ENCODE measurements at regions not wholly inside any gene's neighbourhood (a gene's known extent, or its start where the extent isn't known, plus 50 kb on each side); places are given as distances from the start of the nearest gene placed in this dataset.
"Not testable (repeated sequence)": the region's sequence is repeated elsewhere in the genome, so short reads cannot be mapped to it uniquely, and the experiment has no call there.

DNA sequence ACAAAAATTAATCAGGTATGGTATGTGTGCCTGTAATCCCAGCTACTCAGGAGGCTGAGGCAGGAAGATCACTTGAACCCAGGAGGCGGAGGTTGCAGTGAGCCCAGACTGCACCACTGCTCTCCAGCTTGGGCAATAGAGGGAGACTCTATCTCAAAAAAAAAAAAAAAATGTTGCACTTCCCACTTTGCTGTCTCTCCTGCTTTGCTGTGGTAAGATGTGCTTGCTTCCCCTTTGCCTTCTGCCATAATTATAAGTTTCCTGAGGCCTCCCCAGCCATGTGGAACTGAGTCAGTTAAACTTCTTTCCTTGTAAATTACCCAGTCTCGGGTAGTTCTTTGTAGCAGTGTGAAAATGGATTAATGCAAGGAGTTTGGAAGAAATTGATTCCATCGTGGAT, 120.3 kb upstream of the CFAP20DC start:
- DNase-seq = not testable (repeated sequence)

- DNase-seq = no peak
Observed at GRCh38 chr3:59167756-59168155, 117.9 kb upstream of the CFAP20DC start.

DNA sequence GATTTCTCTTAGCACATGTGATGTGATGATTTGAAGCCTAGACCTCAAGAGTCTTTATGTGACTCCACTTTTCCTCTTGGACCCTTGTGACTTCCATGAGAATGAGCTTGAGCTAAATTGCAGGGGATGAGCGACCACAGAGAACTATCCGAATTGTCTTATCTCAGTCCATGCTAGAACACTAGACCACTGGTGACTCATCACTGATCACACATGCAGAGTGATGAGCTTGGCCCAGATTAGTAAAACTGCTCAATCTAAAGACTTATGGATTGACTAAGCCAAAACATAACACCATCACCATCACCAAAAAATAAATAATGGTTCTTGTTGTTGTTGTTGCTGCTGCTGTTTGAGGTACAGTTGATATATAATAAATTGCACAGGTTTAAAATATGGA, 114.1 kb upstream of the CFAP20DC start:
- DNase-seq = no peak

DNA sequence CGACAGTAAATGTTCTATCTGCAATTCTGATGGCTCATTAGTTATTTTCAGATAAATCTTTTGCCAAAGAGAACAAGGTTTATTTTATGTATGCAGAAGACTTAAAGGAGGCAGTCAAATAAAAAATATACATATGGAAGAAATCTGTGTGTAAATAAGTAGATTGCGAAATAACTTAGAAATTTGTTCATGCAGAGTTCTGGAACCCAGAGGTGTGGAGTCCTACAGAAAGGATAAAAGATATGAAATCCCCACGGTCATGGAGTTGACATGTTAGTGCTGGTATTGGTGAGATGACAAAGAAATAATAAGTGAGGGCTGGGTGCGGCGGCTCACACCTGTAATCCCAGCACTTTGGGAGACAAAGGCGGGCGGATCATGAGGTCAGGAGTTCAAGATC, 111.2 kb upstream of the CFAP20DC start:
- DNase-seq = no peak

DNA sequence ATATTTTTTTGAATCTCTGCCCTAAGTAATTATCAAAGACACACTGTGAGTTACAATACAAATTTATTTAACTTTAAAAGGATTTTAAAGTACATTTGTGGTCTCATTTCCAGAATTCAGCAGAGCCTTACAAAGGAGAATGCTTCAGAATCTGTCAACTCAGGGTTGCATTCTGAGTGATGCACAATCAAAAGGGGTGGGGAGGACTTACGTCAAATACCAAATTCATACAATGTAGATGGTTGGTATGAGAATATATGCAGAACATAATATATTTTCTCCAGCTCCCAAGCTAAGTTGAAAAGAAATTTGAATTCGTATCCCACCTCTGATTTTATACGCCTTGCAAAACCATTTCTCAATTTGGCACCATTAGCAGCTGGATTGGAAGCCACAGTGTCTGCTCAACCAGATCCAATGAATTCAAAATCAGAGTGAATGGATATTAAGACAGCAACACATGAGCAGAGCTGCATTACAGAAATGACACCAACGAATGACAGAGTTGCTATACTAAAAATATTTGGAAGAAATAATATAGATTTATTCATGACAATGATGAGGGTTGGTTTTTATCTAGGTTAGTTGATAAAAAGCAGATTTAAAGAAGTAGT, 110.4 kb upstream of the CFAP20DC start:
- DNase-seq = no peak

DNA sequence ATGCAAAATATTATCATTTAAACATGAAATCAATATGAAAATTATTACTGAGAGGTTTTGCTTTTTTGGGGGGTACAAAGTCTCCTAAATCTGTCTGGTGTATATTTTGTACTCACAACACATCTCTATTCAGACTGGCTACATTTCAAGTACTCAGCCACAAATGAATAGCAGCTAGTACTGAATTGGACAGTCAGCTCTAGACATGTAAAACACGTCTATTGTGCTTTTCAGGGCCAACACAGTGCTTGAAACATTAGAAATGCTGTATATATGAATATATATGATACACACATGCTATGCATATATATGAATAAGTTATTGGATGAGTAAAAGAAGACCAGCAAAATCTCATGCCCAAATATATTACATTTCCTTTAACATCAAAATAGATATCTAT, 103.8 kb upstream of the CFAP20DC start:
- DNase-seq = no peak

DNA sequence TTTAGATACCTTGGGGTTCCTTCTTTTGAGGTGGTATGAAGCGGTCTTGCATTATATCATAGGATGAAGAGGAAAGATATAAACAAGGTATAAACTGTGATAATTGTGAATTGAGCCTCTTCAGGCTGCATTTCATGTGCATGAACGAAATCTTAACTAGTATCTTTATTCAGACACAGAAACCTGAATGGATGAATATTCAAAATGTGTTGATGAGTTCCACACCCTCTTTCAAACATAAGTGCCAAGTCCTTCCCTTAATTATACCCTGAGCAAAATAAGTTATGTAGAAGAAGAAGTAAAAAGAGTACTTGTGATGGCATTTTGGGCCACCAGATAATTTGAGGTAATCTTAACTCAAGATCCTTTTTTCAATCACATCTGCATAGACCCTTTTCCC, 103.1 kb upstream of the CFAP20DC start:
- no peak for DNase-seq

DNA sequence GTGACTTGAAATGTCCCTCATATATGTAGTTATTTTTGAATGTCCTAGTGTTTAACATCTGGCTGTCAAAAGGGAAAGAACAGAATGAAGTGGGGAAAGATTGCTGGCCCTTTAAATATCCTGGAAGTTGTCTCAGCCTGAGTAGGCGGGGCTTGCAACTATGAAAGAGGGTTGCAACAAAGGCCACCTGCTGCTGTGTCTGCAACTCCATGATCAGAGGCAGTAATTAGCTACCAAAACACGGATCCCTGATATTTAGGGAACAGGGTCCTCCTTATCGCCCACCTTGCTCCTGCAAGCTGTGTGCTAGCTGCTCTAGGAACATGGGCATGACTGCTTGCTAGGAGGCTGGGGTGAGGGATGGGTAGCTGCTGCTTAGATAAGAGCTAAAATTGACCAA, 100.2 kb upstream of the CFAP20DC start:
- no peak for DNase-seq

DNA sequence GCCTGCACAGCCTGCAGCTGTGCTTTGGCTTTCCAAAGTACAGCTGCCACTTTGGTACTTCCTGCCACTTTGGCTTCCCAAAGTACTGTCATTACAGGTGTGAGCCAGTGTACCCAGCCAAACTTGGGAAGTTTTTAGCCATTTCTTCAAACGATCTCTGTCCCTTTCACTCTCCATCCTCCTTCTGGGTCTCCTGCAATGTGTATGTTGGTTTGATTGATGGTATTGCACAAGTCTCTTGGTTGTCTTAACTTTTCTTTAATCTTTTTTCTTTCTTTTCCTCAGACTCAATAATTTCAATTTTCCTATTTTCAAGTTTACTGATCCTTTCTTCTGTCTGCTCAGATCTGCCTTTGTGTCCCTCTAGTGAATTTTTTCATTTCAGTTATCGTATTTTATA, 99.3 kb upstream of the CFAP20DC start:
- DNase-seq = no peak

GRCh38 chr3:59143447-59143846, 93.6 kb upstream of the CFAP20DC start:
- DNase-seq = no peak

GRCh38 chr3:59142556-59142955, 92.7 kb upstream of the CFAP20DC start:
- no peak for DNase-seq

- DNase-seq = no peak
Observed at GRCh38 chr3:59138966-59139365, 89.1 kb upstream of the CFAP20DC start.

GRCh38 chr3:59137415-59137814, 87.6 kb upstream of the CFAP20DC start:
- DNase-seq = no peak

DNA sequence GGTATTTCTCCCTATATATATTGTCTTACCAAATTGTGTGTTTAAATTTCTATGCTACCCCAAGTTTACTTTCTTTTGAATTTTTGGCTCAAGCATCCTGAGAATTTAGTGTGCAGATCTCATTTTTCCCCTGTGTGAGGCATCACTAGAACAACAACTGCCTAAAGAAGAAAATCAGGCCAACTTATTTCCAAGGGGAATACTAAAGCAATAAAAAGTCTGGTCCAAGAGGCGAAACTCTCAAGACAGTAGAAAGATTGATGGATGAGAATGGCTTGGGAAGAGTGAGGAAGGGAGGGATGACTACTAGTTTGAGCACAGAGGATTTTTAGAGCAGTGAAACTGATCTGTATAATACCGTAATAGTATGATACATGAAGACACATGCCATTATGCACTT, 86.3 kb upstream of the CFAP20DC start:
- no peak for DNase-seq

- DNase-seq = no peak
Observed at GRCh38 chr3:59135096-59135495, 85.3 kb upstream of the CFAP20DC start.

DNA sequence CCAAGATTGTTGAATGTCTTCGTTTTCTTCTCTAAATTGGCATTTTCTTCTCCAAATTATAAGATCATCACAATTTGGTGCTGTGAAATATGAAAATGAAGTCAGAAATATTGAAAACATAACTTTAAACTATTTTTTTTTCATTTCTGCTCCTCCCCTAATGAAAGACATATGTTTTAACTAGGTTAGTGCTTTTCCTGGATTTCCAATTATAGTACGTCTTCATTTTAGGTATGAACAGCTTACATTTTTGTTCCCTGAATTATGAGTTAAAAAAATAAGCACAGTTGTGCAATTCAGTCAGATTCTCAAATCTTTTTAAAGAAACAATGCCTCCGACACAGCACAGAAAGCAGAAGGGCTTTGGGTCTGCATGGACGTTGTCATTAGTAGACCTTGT, 83.5 kb upstream of the CFAP20DC start:
- DNase-seq = no peak

GRCh38 chr3:59131016-59131766, 81.4 kb upstream of the CFAP20DC start:
- no peak for DNase-seq

DNA sequence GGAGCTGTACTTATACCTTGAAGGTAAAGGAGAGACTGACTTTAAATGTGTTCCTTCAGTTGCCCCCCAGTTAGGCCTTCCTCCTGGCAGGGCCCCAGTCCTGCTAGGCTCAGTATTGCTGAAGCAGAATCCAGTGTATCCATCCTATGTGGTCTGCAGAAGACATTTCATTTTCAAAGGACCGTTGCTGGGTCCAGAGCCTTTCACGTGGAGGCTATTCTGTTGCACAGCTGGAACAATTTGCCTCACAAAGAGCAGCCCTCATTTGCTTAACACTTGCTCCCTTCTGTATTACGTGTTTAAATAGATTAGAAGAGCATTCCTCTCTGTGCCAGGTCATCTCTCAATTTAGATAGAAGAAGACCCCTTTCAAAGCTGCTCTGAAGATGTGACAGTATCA, 78.9 kb upstream of the CFAP20DC start:
- no peak for DNase-seq

DNA sequence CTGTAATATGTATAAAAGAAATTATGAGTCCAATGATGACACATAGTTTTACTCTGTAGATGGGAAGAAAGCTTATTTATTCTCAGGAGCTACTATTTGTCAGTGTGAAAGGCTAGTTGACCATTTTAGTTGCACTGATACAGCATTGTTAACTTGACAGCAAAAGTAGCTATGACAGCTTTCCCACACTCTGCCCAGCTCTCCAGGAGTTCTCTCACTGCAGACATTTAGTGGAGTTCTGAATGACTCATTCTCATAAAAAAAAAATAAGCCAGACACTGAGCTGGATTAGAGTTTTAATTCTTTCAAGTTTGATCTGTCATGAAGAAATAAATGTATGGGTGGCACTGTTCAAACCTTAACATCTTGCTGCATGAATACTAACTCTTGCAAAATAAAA, 77.2 kb upstream of the CFAP20DC start:
- no peak for DNase-seq

GRCh38 chr3:59126446-59126845, 76.6 kb upstream of the CFAP20DC start:
- no peak for DNase-seq

DNA sequence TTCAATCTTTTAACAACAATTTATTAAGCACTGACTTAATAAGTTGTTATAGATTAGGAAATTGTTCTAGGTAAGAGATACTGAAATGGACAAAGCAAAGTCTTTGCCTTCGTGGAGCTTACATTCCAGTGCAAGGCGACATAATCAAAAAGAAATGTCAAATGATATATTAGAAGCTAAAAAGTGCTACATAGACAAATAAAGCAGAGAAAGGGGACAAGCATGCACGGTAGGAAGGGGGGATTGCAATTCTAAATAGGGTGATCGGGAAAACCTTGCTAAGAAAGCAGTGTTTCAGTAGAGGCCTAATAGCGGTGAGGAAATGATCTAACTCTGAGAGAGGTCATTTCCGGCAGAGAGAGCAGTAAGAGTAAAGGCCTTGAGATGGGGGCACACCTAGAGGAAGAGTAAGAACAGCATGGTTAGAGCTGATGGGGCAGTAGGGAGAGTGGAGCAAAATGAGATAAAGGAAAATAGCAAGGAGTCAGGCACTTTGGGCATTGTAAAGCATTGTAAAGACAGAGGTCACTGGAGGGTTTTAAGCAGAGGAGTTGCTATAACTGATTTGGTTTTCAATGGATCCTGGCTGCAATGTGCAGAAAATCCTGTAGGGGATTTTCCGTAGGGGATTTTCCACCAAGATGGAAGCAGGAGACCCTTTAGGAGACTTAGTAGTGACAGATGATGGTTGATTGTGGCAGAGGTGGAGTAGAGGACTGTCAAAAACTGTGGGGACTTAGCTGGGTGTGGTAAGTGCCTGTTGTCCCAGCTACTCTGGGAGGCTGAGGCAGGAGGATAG, 71.7 kb upstream of the CFAP20DC start:
- DNase-seq = no peak

DNA sequence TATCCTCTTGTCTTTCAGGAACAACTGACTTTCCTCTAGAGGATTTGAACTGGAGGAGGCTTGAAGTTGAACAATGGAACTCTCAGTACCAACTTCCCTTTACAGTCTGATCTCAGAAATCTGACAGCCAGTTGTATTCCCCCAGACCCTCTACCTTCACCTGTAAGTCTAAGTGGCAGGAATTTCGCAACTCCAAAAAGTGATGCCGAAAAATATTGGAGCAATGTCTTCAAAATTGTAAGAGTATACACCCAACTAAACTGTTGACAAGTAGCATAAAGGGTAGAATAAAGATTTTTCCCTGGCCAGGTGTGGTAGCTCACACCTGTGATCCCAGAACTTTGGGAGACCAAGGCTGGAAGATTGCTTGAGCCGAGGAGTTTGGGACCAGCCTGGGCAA, 69.1 kb upstream of the CFAP20DC start:
- no peak for DNase-seq

DNA sequence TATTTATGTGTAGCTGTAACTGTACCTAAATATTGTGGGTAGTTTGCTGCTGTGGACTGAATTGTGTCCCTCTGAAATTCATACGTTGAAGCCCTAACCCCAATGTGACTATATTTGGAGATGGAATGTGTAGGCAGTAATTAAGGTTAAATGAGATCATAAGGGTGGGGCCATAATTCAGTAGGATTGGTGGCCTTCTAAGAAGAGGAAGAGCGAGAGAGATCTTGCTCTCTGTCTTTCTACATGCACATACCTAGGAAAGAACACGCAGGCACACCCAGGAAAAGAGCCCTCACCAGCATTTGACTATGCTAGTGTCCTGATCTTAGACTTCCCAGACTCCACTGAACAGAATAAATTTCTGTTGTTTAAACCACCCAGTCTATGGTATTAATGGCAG, 67.6 kb upstream of the CFAP20DC start:
- no peak for DNase-seq

DNA sequence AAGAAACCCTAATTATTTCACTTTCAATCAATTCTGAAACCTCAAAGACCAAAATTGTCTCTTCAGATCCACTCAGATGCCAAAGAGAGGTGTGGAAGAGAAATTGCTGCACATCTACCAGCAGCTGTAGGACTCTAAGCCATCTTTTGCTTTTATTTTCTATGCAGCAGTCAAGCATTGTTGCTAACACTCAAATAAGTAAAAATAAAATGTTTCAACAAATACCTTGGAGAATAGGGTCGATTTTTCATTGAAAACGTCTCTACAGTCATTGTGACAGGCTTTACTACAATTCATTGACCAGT, 66.4 kb upstream of the CFAP20DC start:
- DNase-seq = no peak

Measured in cerebellar nuclear complex (tissue), 1 donor.